GM12878 (cell line): ENCODE measurements at regions not wholly inside any gene's neighbourhood (a gene's known extent, or its start where the extent isn't known, plus 50 kb on each side); places are given as distances from the start of the nearest gene placed in this dataset.

ENCODE experiments used
- ATAC-seq: fragments of 200-7000 bp; cut with Tn5 transposase; 3 replicates; pipeline ENCODE4 v1.9.1; 2020; ENCODE audit warnings: mild to moderate bottlenecking, moderate library complexity
- BruUV-seq: library from RNA; stranded (reverse); fragments of 400-500 nt; replicated peaks from 2 replicates; lab custom pipeline; 2021; lab: Mats Ljungman, UMichigan
- CTCF ChIA-PET: fragments of 300-600 bp; sonication (Branson Sonifier 250); formaldehyde crosslinking; extraction: SDS; loops from one replicate; lab custom pipeline; 2021; ENCODE audit warnings: inconsistent platforms; lab: Yijun Ruan, JAX
- POLR2A ChIA-PET: fragments of 350-600 bp; formaldehyde crosslinking; extraction: SDS; loops from one replicate; lab custom pipeline; 2021; ENCODE audit warnings: inconsistent platforms; lab: Charles Lee
- RAD21 ChIA-PET: fragments of 300-600 bp; sonication (Branson Sonifier 250); formaldehyde crosslinking; loops from one replicate; lab custom pipeline; 2023; ENCODE audit warnings: antibody characterized with exemption; ENCODE audit not compliant: unreplicated experiment; lab: Charles Lee
- SMC1A ChIA-PET: fragments of 300-600 bp; sonication (Branson Sonifier 250); formaldehyde crosslinking; loops from one replicate; lab custom pipeline; 2023; ENCODE audit not compliant: unreplicated experiment, uncharacterized antibody; lab: Charles Lee
- DNase-seq: peaks from one replicate; pipeline ENCODE4 v3.0.0-alpha.2; 2011; ENCODE audit warnings: low read depth, low spot score
- FAIRE-seq: peaks from 3 replicates; lab custom pipeline; 2011; peaks lifted over from hg19 to GRCh38; lab: Jason Lieb, UNC
- H2AFZ ChIP-seq: 2 replicates; pipeline ENCODE4 v1.6.0; 2011; ENCODE audit warnings: low read depth, low read length, control low read depth; ENCODE audit not compliant: control insufficient read depth
- H3K27ac ChIP-seq: 2 replicates; pipeline ENCODE4 v1.5.1; 2011; ENCODE audit warnings: control low read depth; ENCODE audit not compliant: control insufficient read depth, insufficient read depth
- H3K27me3 ChIP-seq, 2 experiments: replicated peaks in 1 of 2; 2 replicates each; pipeline versions ENCODE4 v1.6.0 to v1.6.1; 2011; ENCODE audit warnings: low read length in 1 of 2; ENCODE audit not compliant: control insufficient read depth in 2 of 2, insufficient read depth in 2 of 2
- H3K36me3 ChIP-seq, 2 experiments: 2 replicates each; pipeline ENCODE4 v1.5.1; 2011; ENCODE audit warnings: low read length in 1 of 2; ENCODE audit not compliant: control insufficient read depth in 2 of 2, insufficient read depth in 2 of 2
- H3K4me1 ChIP-seq: 2 replicates; pipeline ENCODE4 v1.6.1; 2011; ENCODE audit warnings: mild to moderate bottlenecking, low read length, moderate library complexity, mixed read lengths; ENCODE audit not compliant: control insufficient read depth, insufficient read depth
- H3K4me2 ChIP-seq: 2 replicates; pipeline ENCODE4 v1.6.0; 2011; ENCODE audit warnings: control low read depth; ENCODE audit not compliant: control insufficient read depth, insufficient read depth
- H3K4me3 ChIP-seq: fragments of 200-600 bp; sonication (generic); 2 replicates; pipeline ENCODE4 v1.5.1; 2016
- H3K79me2 ChIP-seq: 2 replicates; pipeline ENCODE4 v1.6.0; 2011; ENCODE audit warnings: low read length; ENCODE audit not compliant: control insufficient read depth, insufficient read depth
- H3K9ac ChIP-seq: 2 replicates; pipeline ENCODE4 v1.8.0; 2011; ENCODE audit warnings: low read length, control low read depth, mixed read lengths; ENCODE audit not compliant: control insufficient read depth, insufficient read depth
- H3K9me3 ChIP-seq: replicated peaks from 3 replicates; pipeline ENCODE4 v1.5.1; 2011; ENCODE audit warnings: mild to moderate bottlenecking, low read length; ENCODE audit not compliant: control insufficient read depth, insufficient read depth
- H4K20me1 ChIP-seq: 2 replicates; pipeline ENCODE4 v1.6.0; 2011; ENCODE audit not compliant: control insufficient read depth, insufficient read depth
- ATF2 ChIP-seq: IDR thresholded peaks from 2 replicates; pipeline ENCODE4 v1.6.1; 2012; ENCODE audit warnings: low read length, inconsistent platforms
- EGR1 ChIP-seq, 2 experiments: IDR thresholded peaks; 1 replicate in 1 of 2; 2 replicates in 1 of 2; pipeline ENCODE4 v1.6.1; 2011 to 2012; ENCODE audit warnings: low read depth in 2 of 2, low read length in 2 of 2, borderline replicate concordance in 1 of 2, mild to moderate bottlenecking in 1 of 2, moderate library complexity in 1 of 2
- FOXM1 ChIP-seq: IDR thresholded peaks from 2 replicates; pipeline ENCODE4 v1.6.1; 2012; ENCODE audit warnings: low read depth, mild to moderate bottlenecking, inconsistent platforms, low read length, moderate library complexity
- MEF2A ChIP-seq: IDR thresholded peaks from 2 replicates; pipeline ENCODE4 v1.6.1; 2011; ENCODE audit warnings: low read depth, mild to moderate bottlenecking, low read length, moderate library complexity; ENCODE audit not compliant: insufficient read depth
- MXI1 ChIP-seq: fragments of 150-350 bp; IDR thresholded peaks from 2 replicates; pipeline ENCODE4 v1.6.1; 2011; ENCODE audit warnings: low read depth, mild to moderate bottlenecking, inconsistent platforms, low read length, improper control_type of control experiment
- NFXL1 ChIP-seq: fragments of 450-650 bp; IDR thresholded peaks from 2 replicates; pipeline ENCODE4 v1.6.1; 2017; ENCODE audit warnings: antibody characterized with exemption, mild to moderate bottlenecking, borderline replicate concordance
- NRF1 ChIP-seq: conservative IDR thresholded peaks from 2 replicates; pipeline ENCODE4 v1.6.1; 2011; ENCODE audit warnings: mild to moderate bottlenecking, low read depth, low read length, improper control_type of control experiment
- PBX3 ChIP-seq: IDR thresholded peaks from 2 replicates; pipeline ENCODE4 v1.6.1; 2011; ENCODE audit warnings: mild to moderate bottlenecking, low read depth, low read length, moderate library complexity; ENCODE audit not compliant: insufficient replicate concordance
- POLR2A ChIP-seq: IDR thresholded peaks from 2 replicates; pipeline ENCODE4 v1.6.1; 2011; ENCODE audit warnings: low read depth, mild to moderate bottlenecking, low read length
- RUNX3 ChIP-seq: IDR thresholded peaks from 2 replicates; pipeline ENCODE4 v1.6.1; 2012; ENCODE audit warnings: low read length, inconsistent platforms
- SIN3A ChIP-seq: IDR thresholded peaks from 2 replicates; pipeline ENCODE4 v1.6.1; 2012; ENCODE audit warnings: low read depth, low read length, improper control_type of control experiment
- SP1 ChIP-seq: IDR thresholded peaks from one replicate; pipeline ENCODE4 v1.6.1; 2011; ENCODE audit warnings: low read depth, low read length
- TBL1XR1 ChIP-seq: IDR thresholded peaks from 2 replicates; pipeline ENCODE4 v1.6.1; 2012; ENCODE audit warnings: low read depth, low read length, improper control_type of control experiment
- USF2 ChIP-seq: IDR thresholded peaks from 2 replicates; pipeline ENCODE4 v1.6.1; 2011; ENCODE audit warnings: low read depth, low read length, improper control_type of control experiment, borderline replicate concordance
- ZBED1 ChIP-seq: IDR thresholded peaks from 2 replicates; pipeline ENCODE4 v1.6.1; 2016; ENCODE audit warnings: borderline replicate concordance
- ZNF207 ChIP-seq: fragments of 450-650 bp; IDR thresholded peaks from 2 replicates; pipeline ENCODE4 v1.6.1; 2014; ENCODE audit warnings: antibody characterized with exemption, mild to moderate bottlenecking, borderline replicate concordance
- ZNF217 ChIP-seq: fragments of 450-650 bp; IDR thresholded peaks from 2 replicates; pipeline ENCODE4 v1.6.1; 2017; ENCODE audit warnings: antibody characterized with exemption, mild to moderate bottlenecking
- WGBS: methylation state at CpG from one replicate; pipeline ENCODE4 v1.1.6; 2016; ENCODE audit warnings: low lambda C conversion rate; ENCODE audit not compliant: insufficient replicate concordance, insufficient coverage; ENCODE audit errors: missing lambda C conversion rate; 5-methylcytosine and 5-hydroxymethylcytosine counted together
- in situ Hi-C: fragments of 300-500 bp; cut with MboI; formaldehyde crosslinking; loops from 9 replicates; pipeline ENCODE4 v1.14.3; 2018; ENCODE audit warnings: mixed read lengths
- intact Hi-C: fragments of 100-400 bp; cut with micrococcal nuclease; formaldehyde crosslinking; loops from one replicate; pipeline ENCODE4 v1.14.2; 2022; ENCODE audit not compliant: unreplicated experiment

- intact Hi-C loops: loop anchor here (5.0 kb wide), 1 partner anchor 470 kb away; no protein-coding TSS in a partner anchor
- SMC1A ChIA-PET: no interaction called here
- ATAC-seq (no peak), DNase-seq (no peak), FAIRE-seq (no peak)
- 0% methylated on average over 1 of the region's 1 CpG for WGBS
- no peaks in the 10 kb centered on the region for H4K20me1 ChIP-seq
- CTCF ChIA-PET: no interaction called here
- H3K4me2 ChIP-seq: no peak overlapping the region
- H3K36me3 ChIP-seq: no peaks in the 10 kb centered on the region
- POLR2A ChIA-PET: no interaction called here
- BruUV-seq: no TSS peak
- no peaks in the 10 kb centered on the region for H3K4me1 ChIP-seq
- no peak overlapping the region for H3K27ac ChIP-seq
- no peak for TF ChIP-seq SIN3A
- no peak for TF ChIP-seq NFXL1
- TF ChIP-seq ZBED1: no peak
- no peak for TF ChIP-seq PBX3
- TF ChIP-seq ZNF207: no peak
- no peak for TF ChIP-seq MEF2A
- TF ChIP-seq EGR1 (IDR thresholded peaks at IDR 0.05; ENCODE audit: borderline replicate concordance in 1 of 2, low read depth in 2 of 2, low read length in 2 of 2): no peak
- TF ChIP-seq RUNX3: no peak
- TF ChIP-seq FOXM1: no peak
- no peak for TF ChIP-seq SP1
- TF ChIP-seq ATF2: no peak
- no peak for TF ChIP-seq MXI1
- no peak for TF ChIP-seq TBL1XR1
- TF ChIP-seq USF2: no peak
- TF ChIP-seq POLR2A: no peak
- TF ChIP-seq ZNF217: no peak
- no peak for TF ChIP-seq NRF1
- no peak overlapping the region for H3K9ac ChIP-seq
- no peaks in the 10 kb centered on the region; the same call in 2 of the 3 replicates for H3K9me3 ChIP-seq
- RAD21 ChIA-PET: interaction anchor here (0.6 kb wide), 1 partner anchor 10 kb away, joined by 4 read pairs; no protein-coding TSS in a partner anchor
- no peaks in the 10 kb centered on the region for H3K27me3 ChIP-seq
- no peak overlapping the region for H3K4me3 ChIP-seq
- H3K79me2 ChIP-seq: no peaks in the 10 kb centered on the region
- no peak overlapping the region for H2AFZ ChIP-seq
- in situ Hi-C loops: no loop called here
Measured at GRCh38 chrX:45712067-45712466, 511.4 kb upstream of the DIPK2B start.
